Muscle of arm (tissue), 1 donor: ENCODE measurements at regions not wholly inside any gene's neighbourhood (a gene's known extent, or its start where the extent isn't known, plus 50 kb on each side); places are given as distances from the start of the nearest gene placed in this dataset.

Experiments
- DNase-seq: peaks from one replicate; pipeline ENCODE4 v3.0.0-alpha.2; 2013

DNA sequence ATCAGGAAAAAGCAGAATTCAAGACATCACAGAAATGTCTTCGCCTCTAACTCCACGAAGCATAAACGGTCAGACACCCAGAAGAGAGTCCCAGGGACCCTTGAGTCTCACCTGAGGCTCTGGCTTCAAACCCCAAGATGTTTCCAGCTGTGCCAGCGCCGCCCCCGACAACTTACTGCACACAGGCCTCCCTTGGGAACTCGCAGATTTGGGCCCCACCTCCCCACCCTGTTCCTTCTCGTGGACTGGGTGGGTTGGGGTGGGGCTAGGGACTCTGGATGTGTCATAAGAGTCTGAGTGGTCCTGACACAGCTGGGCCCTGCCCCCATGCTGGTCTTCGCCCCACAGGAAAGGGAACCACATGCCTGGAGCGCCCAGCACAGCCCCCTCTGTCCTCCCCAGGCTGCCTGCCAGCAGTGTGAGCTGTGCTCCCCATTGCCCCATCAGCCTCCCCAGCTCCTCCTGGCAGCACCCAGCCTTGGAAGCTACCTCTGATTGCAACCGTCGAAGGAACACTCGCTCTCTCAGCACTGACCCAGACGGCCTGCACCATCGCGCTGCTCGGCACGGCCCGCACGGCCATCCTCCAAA is 147.5 kb downstream of the CRYBB2 start:
- no peak for DNase-seq

DNA sequence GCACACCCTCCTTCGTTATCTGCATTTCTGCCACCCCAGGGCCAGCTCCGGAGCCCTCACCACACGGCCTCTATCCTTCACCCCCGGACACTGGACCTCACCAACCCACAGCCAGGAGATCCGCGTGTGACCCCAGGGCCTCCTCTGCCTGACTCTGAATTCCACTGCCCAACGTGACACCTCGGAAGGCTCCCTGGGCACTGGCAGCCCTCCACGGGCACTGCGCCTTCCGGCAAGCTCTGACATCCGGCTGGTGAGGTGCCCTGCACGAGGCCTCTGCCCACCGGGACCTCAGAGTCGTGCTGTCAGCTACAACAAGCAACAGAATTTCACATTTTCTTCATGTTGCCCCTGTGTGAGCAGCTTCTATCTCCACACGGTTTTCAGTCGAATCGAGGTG is 148.3 kb downstream of the CRYBB2 start:
- no peak for DNase-seq

DNA sequence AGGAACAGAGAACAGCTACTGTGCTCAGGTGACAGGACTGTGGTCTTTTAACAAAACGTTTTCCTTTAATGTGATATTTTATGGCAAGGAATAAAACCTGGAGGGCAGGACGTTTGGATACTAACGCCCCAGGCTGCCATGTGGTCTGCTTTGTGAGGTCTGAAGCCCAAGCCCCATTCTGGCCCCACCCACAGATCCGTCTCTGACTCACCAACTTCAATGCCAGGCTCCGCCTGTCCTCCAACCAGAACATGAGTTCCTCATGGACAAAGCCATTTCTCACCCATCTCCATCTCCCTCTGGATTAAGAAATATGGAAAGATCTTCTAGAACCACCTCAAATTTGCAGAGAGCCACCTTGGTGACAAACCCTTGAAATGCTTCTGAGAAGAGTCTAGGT is 148.8 kb downstream of the CRYBB2 start:
- DNase-seq: no peak

DNA sequence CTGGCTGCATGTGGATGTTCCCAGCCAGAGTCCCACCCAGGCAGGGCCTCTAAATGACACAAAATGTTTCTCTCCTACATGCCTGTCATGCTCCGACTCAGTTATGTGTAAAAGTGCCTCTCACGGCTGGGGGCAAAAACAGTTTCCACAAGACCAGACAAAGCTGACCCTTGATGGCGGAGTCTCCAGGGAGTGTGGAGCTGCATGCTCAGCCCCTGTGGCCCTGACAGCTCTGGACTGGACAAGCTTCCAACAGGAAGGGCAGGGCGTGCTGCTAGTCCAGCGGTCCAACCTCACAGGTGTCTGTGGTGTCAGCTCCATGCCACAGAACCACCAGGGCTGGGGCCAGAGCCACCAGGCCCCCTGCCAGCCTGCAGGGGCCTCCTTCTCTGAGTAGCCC is 149.6 kb downstream of the CRYBB2 start:
- no peak for DNase-seq

DNA sequence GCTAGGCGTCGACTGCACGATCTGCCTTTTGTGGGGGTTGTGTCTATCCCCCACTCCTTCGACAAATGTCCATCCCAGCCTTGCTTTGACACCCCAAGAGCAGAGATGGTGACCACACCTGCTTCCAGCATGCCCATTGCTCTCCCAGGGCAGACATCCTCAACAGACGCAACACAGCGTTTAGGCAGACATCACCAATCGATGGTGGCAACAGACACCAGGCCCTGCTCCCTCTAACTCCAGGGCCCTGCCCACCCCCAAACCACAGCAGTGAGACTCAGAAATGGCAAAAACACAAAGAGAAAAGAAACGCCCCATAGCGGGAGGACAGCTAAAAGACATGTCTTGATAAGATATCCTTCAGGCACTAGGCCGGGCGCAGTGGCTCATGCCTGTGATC is 150.9 kb downstream of the CRYBB2 start:
- no peak for DNase-seq

DNA sequence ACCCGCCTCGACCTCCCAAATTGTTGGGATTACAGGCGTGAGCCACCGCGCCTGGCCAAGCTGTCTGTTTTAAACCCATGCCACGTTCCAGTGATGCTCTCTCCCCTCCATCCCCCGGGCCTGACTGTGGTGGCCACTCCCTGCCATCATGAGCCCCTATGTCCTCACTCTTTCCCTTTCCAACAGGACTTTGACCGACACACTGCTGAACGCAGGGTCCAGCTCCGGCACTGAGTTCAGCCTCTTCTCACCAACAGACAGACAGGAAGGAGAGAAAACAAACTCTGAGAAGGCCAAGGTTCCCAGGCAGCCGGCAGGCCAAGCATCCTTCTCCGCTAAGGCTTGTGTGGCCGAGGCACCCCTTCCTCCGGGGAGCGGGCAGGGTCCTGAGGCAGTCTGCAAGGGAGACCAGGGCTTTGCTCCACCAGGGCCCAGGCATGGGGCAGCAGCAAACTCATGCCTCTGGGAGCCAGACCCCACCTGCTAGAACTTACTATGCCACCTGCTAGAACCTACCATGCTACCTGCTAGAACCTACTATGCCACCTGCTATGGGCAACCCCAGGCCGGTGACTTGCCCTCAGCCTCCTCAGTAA is 152.7 kb downstream of the CRYBB2 start:
- DNase-seq: no peak

DNA sequence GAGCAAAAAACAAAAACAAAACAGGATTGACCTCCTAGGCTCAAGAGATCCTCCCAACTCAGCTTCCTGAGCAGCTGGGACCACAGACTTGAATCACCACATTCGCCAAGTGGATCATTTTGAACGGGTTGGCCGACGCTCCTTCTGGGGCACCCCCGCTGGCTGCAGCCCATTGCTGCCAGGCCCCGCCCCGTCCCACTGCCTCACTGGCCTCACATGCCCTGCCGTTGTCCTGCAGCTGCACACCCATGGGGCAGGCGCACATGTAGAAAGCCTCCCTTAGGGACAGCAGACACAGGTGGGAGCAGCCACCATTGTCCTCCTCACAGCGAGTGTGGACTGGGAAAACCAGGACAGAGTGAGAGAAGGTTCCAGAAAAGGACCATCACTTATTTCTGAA is 154.5 kb downstream of the CRYBB2 start:
- no peak for DNase-seq

DNA sequence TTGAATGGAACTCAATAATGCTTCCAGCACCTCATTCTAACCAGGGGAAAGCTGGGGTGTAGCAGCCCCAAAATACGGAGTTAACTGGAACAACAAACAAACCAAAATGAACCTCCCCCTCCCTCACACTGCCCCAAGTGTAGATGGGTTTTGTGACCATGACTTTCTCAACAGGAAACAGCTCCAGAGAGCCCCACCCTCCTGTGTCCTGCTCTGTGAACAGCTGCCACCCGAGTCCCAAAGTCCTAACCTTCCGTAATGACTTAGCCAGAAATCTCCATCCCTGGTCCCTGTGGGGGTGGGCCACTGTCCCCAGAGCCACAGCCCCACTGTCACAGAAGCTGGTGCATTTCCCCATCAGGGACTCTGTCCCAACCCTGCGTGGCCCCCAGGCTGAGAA is 155.4 kb downstream of the CRYBB2 start:
- no peak for DNase-seq

DNA sequence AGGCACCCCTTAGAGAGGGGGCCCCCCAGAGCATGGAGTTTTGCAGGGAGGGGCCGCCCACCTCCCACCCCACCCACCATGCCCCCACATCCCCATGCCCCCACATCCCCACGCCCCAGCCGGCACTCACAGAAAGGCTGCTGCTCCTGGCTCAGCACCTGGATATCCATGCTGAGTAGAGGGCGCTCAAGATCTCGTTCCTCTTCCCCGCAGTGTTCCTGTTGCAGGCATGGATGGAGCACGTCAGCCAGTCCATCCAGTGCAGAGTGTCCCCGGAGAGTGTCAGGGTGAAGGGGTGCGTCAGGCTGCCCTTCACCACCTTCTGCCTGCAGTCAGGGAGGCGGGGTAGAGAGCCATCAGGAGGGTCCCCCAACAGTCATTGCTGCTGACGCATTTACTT is 156.2 kb downstream of the CRYBB2 start:
- DNase-seq: no peak

DNA sequence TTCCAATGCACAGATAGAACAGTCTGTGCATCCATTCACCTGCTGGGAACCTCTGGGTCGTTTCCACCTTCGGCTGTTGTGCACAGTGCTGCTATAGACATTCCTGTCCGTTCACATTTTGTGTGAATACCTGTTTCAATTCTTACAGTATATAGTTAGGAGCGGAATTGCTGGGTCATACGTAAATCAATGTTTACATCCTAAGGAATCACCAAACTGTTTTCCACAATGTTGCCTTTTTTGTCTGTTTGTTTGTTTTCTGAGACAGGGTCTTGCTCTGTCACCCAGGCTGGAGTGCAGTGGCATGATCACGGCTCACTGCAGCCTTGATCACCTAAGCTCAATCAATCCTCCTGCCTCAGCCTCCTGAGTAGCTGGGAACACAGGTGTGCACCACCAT is 158.3 kb downstream of the CRYBB2 start:
- DNase-seq: no peak

DNA sequence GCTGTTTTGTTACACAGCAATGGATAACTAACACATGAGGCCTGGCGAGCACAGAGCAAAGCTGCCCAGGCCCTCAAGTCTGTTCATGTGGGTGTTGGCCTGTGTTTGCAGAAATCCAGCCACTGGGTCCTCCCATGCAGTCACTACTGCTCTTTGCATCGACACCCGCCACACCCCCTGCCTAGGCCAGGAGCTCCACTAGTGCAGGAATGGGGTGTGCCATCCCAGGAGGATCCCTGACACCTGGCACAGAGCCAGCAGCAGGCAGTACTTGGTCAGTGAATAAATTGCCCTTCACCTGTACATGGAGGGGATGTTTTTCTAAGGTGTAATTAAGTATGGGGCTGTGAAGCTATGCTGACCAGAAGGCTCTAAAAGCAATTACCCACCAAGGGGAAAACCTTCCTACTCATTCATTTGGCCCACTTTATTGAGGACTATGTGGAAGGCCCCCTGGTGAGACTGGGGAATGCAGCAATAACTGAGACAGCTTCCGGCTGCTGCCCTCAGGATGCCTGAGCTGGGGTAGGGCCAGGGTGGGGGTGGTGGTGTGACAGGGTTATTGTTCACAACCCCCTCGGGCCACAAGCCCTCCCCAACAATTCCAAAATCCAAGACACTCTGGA is 160.8 kb downstream of the CRYBB2 start:
- DNase-seq: no peak

DNA sequence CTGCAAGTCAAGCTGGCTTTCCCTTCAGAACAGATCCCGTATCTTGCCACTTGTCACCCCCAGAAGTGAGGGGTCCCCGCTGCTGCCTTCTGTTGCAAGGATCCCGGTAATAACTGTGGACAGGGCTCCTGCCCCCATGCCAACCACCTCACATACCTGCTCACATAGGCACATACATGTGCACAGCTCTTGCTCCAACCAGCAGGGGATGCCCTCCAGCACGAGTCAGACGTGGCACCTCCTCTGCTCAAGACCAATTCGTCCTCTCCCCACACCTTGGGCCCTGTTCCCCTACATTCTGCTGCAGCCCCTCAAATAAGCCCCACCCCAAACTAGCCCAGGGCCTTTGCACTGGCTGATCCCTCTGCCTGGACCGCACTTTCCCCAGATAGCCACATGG is 163.3 kb downstream of the CRYBB2 start:
- DNase-seq: no peak

DNA sequence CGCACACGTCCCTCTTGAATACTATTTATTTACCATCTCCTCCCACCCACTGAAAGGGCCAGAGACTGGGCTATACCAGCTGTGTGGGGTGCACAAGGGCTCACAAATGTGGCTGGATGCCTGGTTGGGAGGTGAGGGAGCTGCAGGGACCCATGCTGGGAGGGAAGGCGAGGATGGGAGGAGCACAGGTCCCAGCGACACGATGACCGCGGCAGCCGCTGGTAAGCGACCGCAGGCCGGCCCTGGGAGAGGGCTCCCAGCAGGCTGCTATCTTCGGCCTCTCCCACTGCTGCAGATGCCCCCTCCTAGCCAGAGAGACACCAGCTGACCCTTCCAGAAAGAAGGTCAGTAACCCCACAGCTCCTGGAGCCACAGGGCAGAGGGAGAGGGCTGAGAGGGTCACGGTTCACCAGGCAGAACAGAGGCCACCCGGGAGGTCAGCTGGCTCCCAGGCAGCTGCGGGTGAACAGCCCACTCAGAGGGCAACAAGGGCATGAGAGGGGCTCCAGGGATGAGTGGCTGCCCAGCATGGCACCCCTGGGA is 163.9 kb downstream of the CRYBB2 start:
- no peak for DNase-seq

DNA sequence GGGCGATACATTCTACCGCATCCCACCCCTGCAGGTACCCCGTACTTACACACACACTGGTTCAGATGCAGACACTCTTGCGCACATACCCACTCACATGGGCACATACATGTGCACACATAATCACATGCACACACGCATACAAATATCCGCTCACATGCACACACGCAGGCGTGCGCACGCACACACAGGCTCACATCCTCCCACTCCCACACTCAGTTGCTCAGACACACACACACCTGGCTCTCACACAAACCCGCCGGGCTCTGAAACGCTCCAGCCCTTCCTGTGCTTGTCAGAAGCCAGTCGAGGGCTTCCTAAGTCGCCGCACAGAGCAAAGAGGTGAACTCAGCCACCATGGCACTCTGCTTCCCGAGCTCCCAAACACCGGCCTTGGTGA is 164.5 kb downstream of the CRYBB2 start:
- DNase-seq: no peak

DNA sequence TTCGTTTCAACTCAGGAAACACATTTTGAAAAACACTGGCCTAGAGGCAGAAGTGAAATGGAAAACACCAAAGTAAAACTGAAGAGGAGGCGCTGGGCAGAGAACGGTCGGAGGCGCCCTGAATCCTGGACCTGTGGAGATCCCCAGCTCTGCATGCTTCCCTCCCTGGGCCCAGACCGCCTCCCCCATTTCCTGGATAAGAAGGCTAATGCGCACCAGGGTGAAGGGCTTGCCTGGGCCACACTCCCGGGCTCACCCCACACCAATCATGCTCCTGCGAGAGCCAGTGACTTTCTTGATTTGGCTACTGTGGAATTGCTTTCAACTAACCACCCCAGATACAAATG is 167.1 kb downstream of the CRYBB2 start:
- no peak for DNase-seq

DNA sequence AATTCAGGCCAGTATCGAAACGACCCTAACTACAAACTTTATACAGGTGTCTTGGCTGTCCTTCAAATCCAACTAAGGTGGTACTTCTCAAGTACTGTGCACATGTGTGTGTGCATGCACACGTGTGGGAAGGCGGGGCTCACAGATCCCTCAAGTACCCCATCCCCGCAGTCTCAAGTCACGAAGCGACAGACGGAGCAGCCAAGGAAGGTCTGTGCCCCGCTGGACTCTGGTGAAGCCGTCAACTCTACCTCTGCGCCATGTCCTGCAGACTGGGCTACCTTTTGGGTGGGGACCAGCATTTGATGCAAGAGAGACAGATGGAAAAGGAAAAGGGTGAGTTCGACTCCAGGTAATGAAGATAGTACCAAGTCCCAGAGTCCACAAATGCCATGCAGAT is 169.0 kb downstream of the CRYBB2 start:
- no peak for DNase-seq

DNA sequence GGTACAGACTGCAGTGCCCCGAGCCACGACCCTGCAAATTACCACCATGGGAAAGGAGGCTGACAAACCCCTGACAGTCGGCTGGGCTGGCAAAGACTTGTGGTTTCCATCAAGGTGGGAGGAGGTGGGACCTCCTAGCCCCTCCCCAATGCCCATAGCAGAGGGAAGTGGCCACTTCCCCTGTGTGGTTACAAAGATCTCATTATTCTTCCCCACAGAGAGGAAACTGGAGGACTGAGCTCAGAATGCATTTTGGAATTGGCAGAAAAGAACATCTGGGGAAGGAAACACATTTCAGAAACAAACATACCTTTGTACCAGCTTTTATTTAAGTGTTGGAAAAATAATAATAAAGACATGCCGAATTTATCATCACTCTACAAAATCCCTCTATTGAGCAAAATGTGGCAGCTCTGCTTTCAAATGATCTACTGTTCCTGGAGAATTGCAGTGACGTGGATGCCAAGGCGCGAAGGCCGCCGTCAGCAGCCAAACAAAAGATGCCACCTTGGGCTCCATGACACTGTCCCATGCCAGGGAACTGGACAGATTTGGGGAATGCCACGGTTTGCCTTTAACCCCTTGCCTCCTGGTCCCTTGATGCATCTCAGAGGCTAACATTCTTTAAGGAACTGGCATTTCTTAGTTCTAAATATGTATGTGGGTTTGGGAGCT is 169.6 kb downstream of the CRYBB2 start:
- no peak for DNase-seq

DNA sequence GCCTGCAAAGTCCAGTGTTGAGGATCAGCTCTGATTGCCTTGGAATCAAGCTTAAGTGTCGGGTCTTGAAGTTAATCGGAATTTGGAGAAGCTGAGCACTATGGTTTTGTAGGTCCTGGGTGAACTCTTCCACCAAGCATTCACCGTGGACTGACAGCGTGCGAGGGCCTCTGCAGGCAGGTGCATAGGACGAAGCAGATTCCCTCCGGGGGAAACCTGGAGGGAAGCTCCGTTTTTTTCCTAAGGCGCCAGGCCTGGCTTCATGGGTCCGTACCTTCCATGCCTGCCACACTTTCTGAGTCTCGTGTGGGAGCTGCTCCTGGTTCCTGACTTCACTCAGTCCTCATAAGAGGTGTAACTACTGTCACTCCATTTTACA is 170.1 kb downstream of the CRYBB2 start:
- no peak for DNase-seq

DNA sequence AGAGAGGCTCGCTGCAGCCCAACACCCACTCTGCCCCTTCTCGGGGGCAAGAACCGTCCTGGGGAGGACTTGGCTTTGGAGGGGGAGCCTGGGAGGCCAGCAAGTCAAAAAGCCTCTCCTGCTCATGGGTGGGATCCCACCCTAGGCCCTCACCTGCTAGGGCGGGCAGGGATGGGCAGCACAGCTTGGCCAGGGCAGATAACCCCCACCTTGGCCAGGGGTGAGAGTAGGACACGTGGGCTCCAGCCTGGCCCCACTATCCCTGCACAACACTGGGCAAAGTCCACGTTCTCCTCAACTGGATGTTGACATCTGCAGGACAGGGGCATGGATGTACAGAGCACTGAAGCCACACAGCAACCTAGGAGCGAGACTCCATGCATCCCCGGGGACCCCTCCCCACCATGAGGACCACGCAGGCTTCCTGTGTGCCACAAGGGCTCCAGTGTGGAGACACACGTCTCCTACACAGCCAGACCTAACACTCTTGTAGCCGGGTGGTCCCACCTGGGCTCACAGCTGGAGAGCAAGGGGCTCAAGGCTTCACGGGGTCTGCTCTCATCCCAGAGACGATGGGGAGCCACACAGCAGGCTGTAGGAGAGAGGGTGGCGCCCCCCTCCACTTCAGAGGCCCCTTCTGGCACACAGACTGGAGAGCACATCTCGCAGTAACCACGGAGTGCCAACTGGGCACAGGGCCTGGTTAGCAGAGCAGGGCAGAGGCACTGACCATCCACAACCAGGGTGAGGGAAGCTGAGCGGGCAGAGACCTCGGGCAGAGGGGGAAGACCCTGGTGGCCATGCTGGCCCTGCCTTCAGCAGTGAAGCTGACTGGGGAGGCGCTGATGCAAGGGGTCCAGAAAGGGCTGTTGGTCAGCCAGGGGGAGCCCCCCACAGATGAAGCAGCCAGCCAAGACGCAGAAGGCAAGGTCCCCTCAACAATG is 171.1 kb downstream of the CRYBB2 start:
- no peak for DNase-seq

DNA sequence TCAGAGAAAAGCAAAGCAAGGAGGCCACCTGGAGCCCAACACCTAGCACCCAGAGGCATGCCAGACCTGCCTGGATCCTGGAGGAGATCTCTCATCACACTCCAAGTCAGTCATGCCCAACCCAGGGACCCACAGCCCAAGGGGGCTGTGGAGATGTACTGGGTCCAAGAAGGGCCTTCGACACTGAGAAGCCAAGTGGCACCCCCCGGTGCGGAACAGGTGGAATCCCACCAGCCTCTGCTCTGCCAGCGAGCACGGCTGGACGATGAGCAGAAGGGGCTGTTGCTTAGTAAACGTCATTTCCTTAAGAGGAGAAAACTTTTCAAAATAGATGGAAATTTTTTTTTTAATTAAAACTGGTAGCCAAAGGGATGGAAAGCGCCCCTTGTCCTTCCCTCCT is 171.9 kb upstream of the GRK3 start:
- no peak for DNase-seq

DNA sequence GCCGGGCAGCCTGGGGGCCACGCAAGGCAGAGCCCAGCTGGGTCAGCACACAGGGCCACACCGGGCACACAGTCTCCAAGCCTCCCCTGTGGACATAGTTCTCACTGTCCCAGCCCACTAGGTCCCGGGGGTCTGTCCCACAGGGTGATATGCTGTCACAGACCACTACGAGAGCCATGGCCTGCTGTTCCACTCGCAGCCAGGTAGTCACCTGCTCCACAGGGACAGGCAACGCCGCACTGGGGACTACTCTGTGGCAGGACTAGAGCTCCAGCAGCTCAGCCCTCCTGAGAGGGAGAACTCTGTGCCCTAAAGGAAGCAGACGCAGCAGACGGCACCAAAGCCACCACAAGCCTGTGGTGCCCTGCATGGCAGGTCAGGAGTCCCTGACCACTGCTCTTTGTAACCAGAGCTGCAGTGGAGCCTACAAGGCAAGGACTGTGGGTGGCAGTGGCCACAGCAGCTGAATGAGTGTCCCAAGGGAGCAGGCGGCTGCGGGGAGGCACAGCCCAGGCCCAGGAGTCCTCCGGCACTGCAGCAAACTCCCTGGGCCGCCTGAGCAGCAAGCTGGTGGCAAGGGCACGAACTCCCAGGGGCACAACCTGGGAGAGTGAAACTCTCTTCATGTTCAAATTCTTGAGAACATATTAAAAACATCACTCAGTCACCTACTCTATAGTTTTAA is 171.2 kb upstream of the GRK3 start:
- no peak for DNase-seq
